LNCaP clone FGC (cell line): ENCODE measurements at regions not wholly inside any gene's neighbourhood (a gene's known extent, or its start where the extent isn't known, plus 50 kb on each side); places are given as distances from the start of the nearest gene placed in this dataset.

ENCODE experiments used
- DNase-seq: peaks from one replicate; pipeline ENCODE4 v3.0.0-alpha.2; 2011; ENCODE audit warnings: low read depth
- H3K4me3 ChIP-seq: 2 replicates; pipeline ENCODE4 v1.5.1; 2011; ENCODE audit warnings: mild to moderate bottlenecking, low read depth, low read length, control low read depth
- TF ChIP-seq, protein P1 (sequence below): IDR thresholded peaks from 2 replicates; pipeline ENCODE4 v1.5.1; 2012; ENCODE audit warnings: mild to moderate bottlenecking; ENCODE audit not compliant: control insufficient read depth, insufficient read depth; ENCODE audit errors: extremely low read depth

DNA sequence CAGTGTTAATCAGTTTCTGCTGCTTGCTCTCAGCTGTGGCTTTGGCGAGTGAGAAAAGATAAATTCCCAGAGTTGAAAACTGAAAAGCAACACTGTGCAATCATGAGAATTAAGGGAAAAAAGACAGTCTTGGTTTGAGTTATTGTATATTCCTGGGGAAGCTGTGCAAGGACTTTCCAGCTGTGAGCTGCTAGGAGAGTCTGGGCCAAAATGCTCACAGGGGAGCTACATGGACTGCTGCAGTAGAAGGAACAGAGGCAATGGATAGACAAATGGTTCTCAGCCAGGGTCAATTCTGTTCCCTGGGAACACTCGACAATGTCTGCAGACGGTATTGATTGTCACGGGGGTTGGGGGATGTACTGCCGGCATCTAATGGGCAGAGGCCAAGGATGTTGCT lies 102.0 kb upstream of the ADAMTS18 start:
- DNase-seq = no peak
- TF ChIP-seq, protein P1, sequence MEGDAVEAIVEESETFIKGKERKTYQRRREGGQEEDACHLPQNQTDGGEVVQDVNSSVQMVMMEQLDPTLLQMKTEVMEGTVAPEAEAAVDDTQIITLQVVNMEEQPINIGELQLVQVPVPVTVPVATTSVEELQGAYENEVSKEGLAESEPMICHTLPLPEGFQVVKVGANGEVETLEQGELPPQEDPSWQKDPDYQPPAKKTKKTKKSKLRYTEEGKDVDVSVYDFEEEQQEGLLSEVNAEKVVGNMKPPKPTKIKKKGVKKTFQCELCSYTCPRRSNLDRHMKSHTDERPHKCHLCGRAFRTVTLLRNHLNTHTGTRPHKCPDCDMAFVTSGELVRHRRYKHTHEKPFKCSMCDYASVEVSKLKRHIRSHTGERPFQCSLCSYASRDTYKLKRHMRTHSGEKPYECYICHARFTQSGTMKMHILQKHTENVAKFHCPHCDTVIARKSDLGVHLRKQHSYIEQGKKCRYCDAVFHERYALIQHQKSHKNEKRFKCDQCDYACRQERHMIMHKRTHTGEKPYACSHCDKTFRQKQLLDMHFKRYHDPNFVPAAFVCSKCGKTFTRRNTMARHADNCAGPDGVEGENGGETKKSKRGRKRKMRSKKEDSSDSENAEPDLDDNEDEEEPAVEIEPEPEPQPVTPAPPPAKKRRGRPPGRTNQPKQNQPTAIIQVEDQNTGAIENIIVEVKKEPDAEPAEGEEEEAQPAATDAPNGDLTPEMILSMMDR = no peak

DNA sequence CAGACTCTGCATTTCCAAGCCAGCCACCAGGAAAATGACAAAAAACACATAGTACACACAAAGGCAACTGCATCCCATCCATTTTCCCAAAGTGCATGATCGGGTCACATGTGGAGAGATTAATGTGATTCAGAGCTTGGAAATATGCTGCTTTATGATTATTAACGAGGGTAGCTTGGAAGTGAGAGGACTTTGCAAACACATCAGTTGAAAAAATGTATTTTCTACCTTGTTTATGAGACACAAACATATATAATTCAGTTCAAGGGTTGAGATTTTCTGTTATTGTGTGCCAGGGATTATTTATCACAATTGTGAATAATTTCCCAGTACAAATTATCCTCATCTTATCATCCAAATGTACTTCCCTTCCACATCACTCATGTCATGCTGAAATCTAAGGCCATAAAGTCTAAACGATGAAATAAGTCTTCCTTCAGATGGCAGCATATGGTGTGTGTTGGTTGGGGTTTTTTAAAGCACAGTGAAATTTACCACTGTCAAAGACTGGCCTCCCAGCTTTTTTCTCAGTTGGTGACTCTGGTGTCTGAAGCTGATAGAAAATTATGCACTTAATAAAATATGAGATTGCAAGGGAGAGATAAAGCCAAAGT lies 104.7 kb upstream of the ADAMTS18 start:
- TF ChIP-seq, protein P1 = no peak
- no peak for DNase-seq
- H3K4me3 ChIP-seq = no peak overlapping the region

More for the DNA sequence above, 102.0 kb upstream of the ADAMTS18 start:
- H3K4me3 ChIP-seq = no peak overlapping the region

GRCh38 chr16:77540646-77541045 lies 105.8 kb upstream of the ADAMTS18 start:
- H3K4me3 ChIP-seq = no peak overlapping the region
- no peak for DNase-seq
- TF ChIP-seq, protein P1 = no peak

DNA sequence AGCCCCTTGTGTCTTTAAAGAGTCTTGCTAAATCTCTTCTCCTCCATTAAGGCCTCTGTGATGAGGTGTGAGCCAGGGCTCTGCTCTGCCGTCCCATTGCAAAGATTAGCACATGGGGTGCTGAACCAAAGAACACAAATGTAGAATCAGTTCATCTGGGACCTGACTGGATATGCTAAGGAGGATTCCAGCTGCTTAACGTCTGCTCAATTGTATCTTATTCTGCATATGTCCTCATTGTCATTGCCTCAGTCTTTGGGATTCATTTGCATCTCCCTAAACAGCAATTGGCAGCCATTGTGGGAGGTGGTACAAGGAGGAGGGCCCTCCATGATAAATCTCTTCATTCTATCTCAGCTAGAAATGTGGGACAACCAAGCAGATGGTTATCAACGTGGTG lies 106.3 kb upstream of the ADAMTS18 start:
- DNase-seq = no peak
- H3K4me3 ChIP-seq = no peak overlapping the region
- TF ChIP-seq, protein P1 = no peak

GRCh38 chr16:77548151-77548550 lies 113.3 kb upstream of the ADAMTS18 start:
- TF ChIP-seq, protein P1 = no peak
- no peak for DNase-seq
- no peak overlapping the region for H3K4me3 ChIP-seq

DNA sequence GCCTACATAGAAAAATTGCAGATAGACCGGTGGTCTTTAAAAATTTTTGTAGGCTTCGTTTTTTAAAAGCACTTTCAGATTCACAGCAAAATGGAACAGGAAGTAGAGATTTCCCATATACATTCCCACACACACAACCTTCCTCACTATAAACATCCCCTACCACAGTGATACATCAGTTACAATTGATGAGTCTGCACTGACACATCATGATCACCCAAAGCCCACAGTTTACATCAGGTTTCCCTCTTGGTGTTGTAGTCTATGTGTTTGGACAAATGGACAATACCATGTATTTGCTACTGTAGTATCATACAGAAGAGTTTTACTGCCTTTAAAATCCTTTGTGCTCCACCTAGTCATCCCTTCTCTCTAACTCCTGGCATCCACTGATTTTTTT lies 113.9 kb upstream of the ADAMTS18 start:
- DNase-seq = no peak
- TF ChIP-seq, protein P1 = no peak
- H3K4me3 ChIP-seq = no peak overlapping the region

DNA sequence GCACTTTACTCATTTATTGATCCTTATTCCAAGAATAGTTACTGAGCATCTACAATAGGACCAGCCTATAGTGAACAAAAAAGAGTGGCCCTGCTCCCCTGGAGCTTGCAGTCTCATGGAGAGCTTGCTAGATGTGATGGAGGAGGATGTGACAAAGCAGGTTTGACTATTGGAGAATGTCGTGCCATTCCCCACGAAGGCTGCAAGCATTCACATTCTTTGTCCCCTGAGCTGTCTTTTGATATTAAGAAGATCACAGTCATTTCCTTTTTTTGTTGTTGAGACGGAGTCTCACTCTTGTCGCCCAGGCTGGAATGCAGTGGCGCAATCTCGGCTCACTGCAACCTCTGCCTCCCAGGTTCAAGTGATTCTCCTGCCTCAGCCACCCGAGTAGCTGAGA lies 115.0 kb upstream of the ADAMTS18 start:
- no peak for DNase-seq
- no peak overlapping the region for H3K4me3 ChIP-seq
- TF ChIP-seq, protein P1 = no peak
